ENCODE measurements at regions not wholly inside any gene's neighbourhood (a gene's known extent, or its start where the extent isn't known, plus 50 kb on each side); places are given as distances from the start of the nearest gene placed in this dataset.

DNA sequence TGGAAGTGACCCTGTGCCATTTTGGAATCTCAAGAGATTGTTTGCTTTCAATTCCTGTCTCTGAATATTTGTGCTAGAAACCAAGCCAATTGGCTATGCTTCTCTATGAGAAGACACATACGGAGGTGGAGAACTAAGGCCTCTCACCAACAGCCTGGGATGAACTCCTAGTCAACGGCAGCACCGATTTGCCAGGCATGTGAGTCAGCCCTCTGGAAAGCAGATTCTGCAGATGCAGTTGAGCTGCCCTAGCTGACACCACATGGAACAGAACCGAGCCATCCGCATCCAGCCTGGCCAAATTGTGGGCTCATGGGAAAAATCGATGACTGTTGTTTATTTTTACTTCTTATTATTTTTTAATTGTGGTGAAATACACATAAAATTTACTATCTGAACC lies 58.2 kb upstream of the WDFY3 start:
- no peak for DNase-seq
- no peak overlapping the region for H3T11ph ChIP-seq (ENCODE audit: low read length)
- H2AFZ ChIP-seq (ENCODE audit: low read length), result no peak overlapping the region
- Mint-ChIP-seq H3K27ac (no peak overlapping the region; a peak in 1 of 7 replicates), H3K27me3 (ENCODE audit: low read depth) (no peaks in the 10 kb centered on the region; the same call in 1 of the 2 replicates), H3K4me3 (no peak overlapping the region), H3K9me3 (peaks cover 8 to 23% of the 10 kb centered on the region in 2 experiments; a peak in 4 of 5 replicates), H3K4me1 (no peaks in the 10 kb centered on the region), H3K36me3 (ENCODE audit: insufficient read depth in 1 of 3, low read depth in 3 of 3) (peaks cover 0 to 17% (median 9%) of the 10 kb centered on the region in 3 experiments; a peak in 5 of 7 replicates)
- H2BK120ac ChIP-seq (ENCODE audit: low read depth, low read length, poor library complexity, severe bottlenecking), result no peak overlapping the region
- no peak overlapping the region for H3K4me2 ChIP-seq (ENCODE audit: insufficient read depth, insufficient read length, low read length)
- H2AK5ac ChIP-seq (ENCODE audit: insufficient read length, low read length), result no peak overlapping the region
- H4K5ac ChIP-seq (ENCODE audit: insufficient read length, low read depth, low read length), result no peak overlapping the region
- H4K20me1 ChIP-seq (ENCODE audit: control insufficient read depth, insufficient read depth, insufficient read length), result no peaks in the 10 kb centered on the region
- H3K23me2 ChIP-seq (ENCODE audit: insufficient read length, low read depth, low read length, poor library complexity, severe bottlenecking), result no peaks in the 10 kb centered on the region
- no peak overlapping the region for H3K56ac ChIP-seq (ENCODE audit: insufficient read length, low read depth, low read length)
- TF ChIP-seq, protein P1, sequence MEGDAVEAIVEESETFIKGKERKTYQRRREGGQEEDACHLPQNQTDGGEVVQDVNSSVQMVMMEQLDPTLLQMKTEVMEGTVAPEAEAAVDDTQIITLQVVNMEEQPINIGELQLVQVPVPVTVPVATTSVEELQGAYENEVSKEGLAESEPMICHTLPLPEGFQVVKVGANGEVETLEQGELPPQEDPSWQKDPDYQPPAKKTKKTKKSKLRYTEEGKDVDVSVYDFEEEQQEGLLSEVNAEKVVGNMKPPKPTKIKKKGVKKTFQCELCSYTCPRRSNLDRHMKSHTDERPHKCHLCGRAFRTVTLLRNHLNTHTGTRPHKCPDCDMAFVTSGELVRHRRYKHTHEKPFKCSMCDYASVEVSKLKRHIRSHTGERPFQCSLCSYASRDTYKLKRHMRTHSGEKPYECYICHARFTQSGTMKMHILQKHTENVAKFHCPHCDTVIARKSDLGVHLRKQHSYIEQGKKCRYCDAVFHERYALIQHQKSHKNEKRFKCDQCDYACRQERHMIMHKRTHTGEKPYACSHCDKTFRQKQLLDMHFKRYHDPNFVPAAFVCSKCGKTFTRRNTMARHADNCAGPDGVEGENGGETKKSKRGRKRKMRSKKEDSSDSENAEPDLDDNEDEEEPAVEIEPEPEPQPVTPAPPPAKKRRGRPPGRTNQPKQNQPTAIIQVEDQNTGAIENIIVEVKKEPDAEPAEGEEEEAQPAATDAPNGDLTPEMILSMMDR (conservative IDR thresholded peaks at IDR 0.05), result no peak
- no peak overlapping the region for H3K23ac ChIP-seq (ENCODE audit: insufficient read length, low read depth, low read length)
- no CpG with 5 or more reads among the region's 6 CpGs for WGBS (ENCODE audit: extremely low coverage, insufficient read length, low lambda C conversion rate)
- H3K4me1 ChIP-seq (ENCODE audit: insufficient read depth, low read length), result no peaks in the 10 kb centered on the region
- no peak overlapping the region for H4K91ac ChIP-seq (ENCODE audit: insufficient read length, low read depth, low read length)
- H3K27me3 ChIP-seq (ENCODE audit: insufficient read depth, low read length), result no peaks in the 10 kb centered on the region
- H3K18ac ChIP-seq (ENCODE audit: insufficient read length, low read depth, low read length), result no peak overlapping the region
- no peak overlapping the region for H2BK15ac ChIP-seq (ENCODE audit: low read depth, low read length)
- no peak overlapping the region for H2BK5ac ChIP-seq (ENCODE audit: insufficient read length, low read length)
- no peak overlapping the region for H3K14ac ChIP-seq (ENCODE audit: insufficient read depth, low read length)
- no peak overlapping the region for H2BK20ac ChIP-seq (ENCODE audit: low read depth, low read length, poor library complexity, severe bottlenecking)
- no peak overlapping the region for H2BK12ac ChIP-seq (ENCODE audit: insufficient read length, low read depth, low read length)
- no peak overlapping the region for H3K9ac ChIP-seq (ENCODE audit: extremely low read depth, insufficient read length, low read length)
- no peaks in the 10 kb centered on the region for H3K79me1 ChIP-seq (ENCODE audit: insufficient read depth, low read depth, low read length, poor library complexity, severe bottlenecking)
- no peak overlapping the region for H3K4ac ChIP-seq (ENCODE audit: low read depth, low read length)
- no peak overlapping the region for H3K27ac ChIP-seq (ENCODE audit: insufficient read length, low read depth, low read length)
- H3K79me2 ChIP-seq (ENCODE audit: insufficient read depth, low read length), result no peaks in the 10 kb centered on the region
- H4K8ac ChIP-seq (replicated peaks; ENCODE audit: insufficient read length, low read depth, low read length), result no peak overlapping the region
- H3K9me3 ChIP-seq (ENCODE audit: control insufficient read depth, low read depth, low read length), result no peaks in the 10 kb centered on the region

All from H9 (cell line).